NCI-H1694 treated with DMSO at 0.1 percent for 48 hours (cell line): ENCODE measurements at regions not wholly inside any gene's neighbourhood (a gene's known extent, or its start where the extent isn't known, plus 50 kb on each side); places are given as distances from the start of the nearest gene placed in this dataset.

Source experiments
- DNase-seq: peaks from one replicate; lab custom pipeline; 2025; lab: John Stamatoyannopoulos, UW

- no peak for DNase-seq
Observed at GRCh38 chr14:58947814-58948445, 240.5 kb upstream of the DAAM1 start.

DNA sequence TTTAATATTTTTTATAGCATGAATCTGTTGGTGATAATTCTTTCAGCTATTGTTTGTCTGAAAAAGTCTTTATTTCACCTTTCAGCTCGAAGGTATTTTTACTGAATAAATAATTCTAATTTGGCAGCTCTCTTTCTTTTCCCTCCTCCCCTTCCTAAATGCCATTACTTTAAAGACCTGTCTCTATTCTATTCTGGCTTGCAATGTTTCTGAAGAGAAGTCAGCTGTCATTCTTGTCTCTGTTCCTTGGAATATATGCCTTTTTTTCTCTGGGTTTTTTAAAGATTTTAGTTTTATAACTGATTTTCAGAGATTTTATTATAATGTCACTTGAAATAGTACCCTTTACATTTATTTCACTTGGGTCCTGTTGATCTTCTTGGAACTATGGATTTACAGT is 237.9 kb upstream of the DAAM1 start:
- DNase-seq, result no peak

DNA sequence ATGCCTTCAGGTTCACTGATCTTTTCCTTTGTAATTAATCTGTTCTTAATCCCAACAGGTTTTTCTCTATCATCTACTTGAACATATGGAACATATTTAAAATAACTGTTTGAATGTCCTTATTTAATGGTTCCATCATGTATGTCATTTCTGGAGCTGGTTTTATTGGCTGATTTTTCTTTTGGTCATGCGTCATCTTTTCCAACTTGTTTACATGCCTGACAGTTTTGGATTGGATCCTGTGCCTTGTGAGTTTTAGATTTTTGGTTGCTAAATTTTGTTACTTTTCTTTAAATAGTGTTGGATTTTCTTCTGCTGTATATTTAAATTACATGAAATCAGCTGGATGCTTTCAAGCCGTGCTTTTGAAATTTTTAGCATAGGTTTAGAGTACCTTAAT is 237.3 kb upstream of the DAAM1 start:
- no peak for DNase-seq

DNA sequence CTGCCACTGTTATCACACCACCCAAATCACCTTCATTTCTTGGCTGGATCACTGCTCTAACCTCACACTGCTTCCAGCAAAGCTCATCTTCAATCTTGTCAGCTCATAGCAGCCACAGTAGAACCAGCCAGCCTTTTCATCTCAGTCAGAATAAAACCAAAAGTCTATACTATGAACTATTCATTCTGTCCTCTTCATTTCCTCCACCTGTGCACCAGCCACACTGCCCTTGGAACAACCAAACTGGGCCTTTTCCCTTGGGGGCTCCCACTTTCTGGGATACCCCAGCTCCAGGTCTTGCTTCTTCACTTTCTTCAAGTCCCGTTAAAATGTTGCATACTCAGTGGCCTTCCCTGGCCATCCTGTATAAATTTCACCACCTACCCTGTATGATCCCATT is 234.4 kb upstream of the DAAM1 start:
- no peak for DNase-seq

DNA sequence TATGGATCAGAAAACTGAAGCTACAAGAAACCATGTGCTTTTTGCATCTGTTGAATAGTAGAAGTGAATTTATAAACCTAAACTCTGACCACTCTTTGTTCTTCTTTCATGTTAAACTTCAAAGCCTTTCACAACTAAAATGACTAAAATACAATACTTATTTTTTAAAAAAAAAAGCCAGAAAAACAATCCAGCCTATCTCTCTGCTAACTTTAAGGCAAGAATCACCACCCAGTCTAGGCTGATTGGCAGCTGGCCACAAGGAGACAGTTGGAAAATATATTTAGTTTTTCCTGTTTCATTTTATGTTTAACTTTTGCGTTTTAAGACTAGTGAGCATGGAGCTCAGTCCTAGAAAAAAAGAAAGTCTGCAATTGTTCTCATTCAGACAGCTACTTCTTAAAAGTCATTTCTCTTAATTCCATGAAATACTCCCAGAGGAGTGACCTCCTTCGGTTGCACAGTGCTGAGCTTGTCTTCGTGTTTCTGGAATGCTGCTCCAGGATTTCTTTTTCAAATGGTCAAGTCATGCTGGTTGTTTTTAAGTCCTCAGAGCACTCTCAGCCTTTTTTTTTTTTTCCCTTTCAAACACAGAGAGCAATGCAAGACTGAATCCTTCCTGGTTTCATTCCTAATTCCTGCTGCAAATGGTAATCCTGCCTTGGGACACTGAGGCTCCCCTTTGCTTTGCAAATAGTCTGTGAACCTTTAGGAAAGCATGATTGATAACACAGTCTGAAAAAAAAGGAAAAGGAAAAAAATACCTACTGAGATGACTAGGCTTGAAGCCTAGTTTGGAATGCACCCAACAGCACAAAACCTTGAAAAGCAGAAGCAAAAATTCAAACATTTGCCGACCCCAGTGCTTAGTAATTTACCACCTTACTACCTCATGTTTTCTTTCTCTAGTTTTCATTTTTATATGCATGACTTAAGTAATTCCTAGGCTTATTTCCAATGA is 233.3 kb upstream of the DAAM1 start:
- DNase-seq, result no peak

GRCh38 chr14:58961045-58961731 is 227.3 kb upstream of the DAAM1 start:
- DNase-seq, result no peak

DNA sequence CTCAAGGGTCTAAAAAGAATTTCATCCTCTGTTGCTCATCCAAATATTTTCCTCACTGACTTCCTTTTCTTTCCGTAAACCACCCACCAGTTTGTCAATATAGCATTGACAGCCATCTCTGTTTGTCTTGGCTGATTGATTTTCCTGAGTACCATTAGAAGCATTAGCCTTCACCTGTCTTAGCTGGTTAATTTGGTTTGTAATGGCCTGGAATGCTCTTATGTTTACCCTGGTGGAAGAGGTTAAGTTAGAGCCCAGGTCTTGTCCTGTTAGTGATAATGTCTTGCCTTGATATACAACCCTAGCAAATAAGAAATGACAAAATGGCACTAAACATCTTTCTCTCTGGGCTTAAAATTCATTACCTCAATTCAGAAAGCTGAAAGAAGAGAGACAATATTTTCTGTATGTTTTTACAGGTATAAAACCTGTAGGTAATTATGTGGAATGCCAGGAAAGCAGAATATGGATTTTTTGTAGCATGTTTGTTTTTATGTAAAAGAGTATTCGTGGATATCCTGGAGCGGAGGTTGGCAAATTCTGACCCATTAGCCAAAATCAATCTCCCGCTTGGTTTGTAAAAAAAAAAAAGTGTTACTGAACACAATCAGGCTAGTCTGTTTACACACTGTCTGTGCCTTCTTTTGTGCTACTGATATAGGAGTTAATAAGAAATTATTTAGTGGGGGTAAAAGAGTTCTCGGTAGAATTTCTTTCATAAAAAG is 224.4 kb upstream of the DAAM1 start:
- DNase-seq, result no peak

DNA sequence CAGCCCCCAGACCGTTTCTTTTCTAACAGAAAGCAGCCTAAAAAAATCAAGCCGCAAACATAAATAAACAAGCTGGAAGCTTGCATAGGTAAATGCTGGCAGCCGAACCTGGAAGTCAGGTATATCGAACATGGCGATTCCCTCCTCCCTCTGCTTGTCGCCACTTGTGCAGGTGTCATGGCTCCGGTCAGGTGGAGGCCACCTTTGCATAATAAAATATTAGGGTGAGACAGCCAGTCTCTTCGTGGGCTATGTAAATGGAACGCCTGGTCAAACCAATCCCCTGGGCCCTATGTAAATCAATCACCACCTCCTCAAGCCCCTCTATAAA is 223.9 kb upstream of the DAAM1 start:
- DNase-seq, result no peak

DNA sequence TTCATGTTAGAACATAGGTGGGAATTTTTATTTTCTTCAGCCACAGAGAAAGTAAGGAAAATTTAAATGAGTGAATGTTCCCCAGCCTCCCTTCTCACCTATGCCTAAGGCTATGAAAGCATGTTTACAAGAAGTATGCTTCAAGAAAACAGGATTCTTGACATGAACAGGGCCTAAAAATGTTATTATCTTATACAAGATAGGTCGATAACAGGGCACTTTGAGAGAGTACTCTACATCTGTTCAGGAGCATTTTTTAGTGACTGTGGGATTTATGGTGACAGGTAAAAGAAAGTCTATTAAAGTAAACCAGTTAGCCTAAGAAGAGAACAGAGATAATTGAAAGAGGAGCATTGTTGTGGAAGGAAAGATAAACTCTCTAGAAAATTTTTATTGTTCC is 222.9 kb upstream of the DAAM1 start:
- DNase-seq, result no peak

DNA sequence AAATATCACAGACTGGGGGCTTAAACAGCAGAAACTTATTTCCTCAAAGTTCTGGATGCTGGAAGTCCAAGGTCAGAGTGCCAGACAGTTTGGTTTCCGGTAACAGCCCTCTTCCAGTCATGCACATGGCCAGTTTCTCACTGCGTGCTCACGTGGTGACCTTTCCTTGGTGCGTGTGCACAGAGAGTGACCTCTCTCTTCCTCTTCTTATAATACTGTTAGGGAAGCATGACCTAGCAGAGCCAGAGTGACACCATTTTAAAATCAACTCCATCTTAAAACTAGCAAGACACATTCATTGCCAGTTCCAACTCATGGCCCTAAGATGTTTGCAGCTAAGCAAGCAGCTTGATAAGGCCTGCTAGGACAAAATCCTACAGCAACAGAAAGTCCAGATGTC is 221.5 kb upstream of the DAAM1 start:
- no peak for DNase-seq

DNA sequence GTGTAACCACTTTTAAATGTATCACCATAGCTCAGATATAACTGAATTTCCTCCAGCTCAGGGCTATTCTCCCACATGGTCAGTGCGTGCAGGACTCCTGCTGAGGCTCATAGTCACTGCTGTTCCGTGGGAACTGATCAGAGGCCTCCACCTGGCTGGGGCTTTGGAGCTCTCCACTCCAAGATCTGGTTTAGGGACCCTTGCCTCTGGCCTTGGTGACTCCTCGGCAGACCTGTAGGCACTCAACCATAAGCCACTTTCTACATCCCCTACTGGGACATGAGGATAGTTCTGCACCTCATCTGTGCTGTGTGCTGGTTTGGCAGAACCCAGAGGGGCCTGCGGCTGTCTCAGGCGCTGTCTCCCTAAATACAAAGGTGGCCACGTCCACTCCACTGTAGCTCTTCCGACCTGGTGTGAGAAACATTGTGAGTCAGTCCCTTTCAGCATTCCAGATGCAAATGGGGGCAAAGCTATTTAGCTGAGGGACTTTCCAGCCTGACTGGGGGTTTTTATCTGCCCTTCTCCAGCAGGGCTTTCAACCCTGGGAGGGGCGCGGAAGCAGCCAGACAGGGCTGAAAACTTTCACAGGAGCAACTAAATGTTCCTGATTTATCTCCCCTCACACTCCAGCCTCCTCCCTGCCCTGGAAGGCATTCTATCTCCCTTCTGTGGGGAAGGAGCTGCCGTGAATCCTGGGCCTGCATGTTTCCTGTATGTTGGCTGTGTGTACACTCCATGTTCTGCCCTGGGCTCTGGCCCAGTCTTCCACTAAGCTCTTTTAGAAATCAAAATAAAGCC is 218.3 kb upstream of the DAAM1 start:
- DNase-seq, result no peak

DNA sequence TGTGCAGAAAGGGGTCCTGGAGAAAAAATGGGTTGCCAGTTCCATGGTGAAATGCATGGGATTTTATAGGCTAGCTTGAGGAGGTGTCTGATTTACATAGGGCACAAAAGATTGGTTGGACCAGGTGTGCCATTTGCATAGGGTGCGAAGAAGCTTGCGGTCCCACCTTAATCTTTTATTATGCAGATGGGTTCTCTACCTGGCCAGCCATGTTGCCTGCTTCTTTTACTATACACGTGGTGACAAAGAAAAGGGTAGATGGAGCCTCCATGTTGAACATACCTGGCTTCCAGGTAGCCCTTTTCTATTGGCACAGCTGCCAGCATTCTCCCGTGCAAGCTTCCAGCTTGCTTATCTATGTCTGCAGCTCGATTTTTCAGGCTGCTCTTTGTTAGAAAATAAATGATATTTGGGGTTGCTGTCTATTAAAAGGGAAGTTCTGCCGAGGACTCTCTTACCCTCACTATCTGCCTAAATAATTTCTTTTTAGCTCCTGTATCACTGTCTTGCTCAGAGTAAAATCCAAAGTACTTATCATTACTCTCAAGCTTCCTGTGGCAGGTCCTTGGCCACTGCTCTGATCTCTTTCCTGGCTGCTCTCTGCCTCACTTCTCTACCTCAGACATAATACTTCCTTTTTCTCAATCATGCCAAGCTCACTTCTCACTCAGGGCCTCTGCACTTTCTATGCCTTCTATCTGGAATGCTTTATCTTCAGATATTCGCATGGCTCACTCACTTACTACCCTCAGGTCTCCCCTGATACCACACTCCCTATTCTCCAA is 216.0 kb upstream of the DAAM1 start:
- DNase-seq, result no peak

DNA sequence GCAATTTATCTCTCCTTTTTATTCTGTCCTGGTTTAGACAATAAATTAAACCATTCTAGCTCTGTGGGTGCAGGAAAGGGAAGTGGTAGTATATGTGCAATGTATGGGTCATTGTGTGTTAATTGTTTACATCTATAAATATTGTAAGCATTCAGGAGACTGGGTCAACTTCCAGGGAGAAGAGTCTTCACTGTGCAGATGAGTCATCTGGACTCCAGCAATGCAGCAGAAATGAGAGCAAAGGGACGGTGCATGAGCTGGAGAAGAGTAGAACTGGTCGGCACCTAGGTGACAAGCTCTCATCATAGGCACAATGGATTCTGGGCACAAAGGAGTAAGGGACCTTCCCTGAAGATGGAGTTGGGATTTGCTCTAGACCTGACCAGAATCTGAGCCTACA is 211.1 kb upstream of the DAAM1 start:
- no peak for DNase-seq

- no peak for DNase-seq
Observed at GRCh38 chr14:58978343-58978742, 210.1 kb upstream of the DAAM1 start.

DNA sequence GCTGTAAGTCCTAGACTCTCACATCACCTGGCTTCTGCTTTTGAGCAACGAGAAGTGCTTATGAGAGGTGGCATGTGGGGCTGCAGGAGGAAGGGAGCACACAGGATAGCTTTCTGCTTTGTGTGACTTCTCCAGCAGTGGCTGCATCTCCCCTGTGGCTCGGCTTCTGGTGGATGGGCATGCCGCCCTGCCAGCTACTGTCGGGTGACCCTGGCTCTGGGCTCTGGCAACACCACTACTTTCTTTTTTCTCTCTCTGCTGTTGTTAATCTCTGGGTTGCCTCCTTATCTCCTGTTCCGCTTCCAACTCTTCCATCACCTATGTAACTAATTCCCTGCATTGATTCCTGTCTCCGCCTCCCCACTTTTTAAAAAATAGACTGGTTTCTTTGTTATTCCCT is 209.1 kb upstream of the DAAM1 start:
- DNase-seq, result no peak

- DNase-seq, result no peak
Observed at GRCh38 chr14:58981840-58982239, 206.6 kb upstream of the DAAM1 start.

DNA sequence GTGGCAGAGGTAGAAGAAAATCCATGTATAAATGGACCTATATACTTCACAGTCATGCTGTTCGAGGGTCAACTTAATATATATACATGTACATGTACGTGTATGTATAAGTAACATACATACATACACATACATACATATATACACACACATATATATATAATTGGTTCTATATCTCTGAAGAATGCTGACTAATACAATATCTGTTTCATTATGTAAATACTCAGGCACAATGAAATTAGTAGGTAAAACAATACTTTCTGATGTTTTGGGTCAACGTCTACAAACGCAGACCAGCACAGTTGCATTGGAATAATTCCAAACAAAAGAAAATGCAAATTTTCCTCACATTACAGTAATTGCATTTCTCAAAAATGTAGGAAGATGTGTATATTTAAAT is 202.7 kb upstream of the DAAM1 start:
- DNase-seq, result no peak

DNA sequence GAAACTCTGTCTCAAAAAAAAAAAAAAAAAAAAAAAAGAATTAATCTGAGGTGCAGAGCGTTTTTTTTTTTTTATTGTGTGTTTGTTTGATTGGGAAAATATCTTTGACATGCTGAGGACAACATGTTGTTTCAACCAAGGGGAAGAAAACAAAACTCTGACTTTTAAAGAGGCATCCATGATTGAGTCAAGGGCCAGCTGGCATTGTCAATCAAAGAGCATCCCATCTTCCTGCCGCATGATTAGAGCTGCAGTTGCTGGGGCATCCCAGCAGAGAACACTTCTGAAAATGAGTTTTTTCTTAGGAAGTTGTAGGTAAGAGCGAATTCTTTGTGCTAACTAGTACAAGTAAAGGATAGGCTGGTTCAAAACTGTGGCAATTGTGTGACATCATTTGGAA is 200.9 kb upstream of the DAAM1 start:
- DNase-seq, result no peak

DNA sequence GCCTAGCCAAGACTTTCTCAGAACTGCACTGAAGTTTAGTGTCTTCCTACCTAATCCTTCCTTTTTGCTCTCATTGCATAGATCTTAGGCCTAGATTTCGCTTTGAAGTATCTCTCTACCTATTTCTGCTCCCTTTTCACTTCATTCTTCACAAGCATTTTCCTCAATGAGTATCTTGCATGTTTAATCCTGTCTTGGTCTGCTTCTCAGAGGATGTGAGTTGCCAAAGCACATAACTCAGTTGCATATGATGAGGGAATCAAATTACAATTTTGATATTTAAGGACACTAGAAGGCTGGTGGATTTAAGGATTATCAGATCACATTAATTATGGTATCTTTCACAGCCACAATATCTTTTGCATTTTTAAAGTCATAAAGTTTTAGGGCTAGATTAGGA is 195.5 kb upstream of the DAAM1 start:
- no peak for DNase-seq

DNA sequence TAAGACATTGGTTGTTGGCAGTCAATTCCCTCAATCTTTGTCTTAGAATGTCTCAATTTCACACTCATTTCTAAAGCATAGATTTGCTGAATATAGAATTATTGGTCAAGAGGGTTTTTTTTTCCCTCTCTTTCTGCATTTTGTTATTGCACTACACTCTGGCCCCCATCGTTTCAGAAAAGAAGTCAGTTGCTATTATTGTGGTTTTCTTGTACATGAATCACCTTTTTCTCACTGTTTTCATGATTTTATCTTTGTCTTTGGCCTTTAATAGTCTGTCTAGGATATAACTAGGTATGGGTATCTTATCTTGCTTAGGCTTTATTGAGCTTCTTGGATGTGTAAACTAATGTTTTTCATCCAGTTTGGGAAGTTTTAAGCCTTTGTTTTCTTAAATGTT is 194.3 kb upstream of the DAAM1 start:
- no peak for DNase-seq

GRCh38 chr14:59004012-59004411 is 184.5 kb upstream of the DAAM1 start:
- no peak for DNase-seq
